DMS53 (cell line): ENCODE measurements at regions not wholly inside any gene's neighbourhood (a gene's known extent, or its start where the extent isn't known, plus 50 kb on each side); places are given as distances from the start of the nearest gene placed in this dataset.

Experiments used
- DNase-seq: peaks from one replicate; lab custom pipeline; 2025; lab: John Stamatoyannopoulos, UW

GRCh38 chr3:159532577-159532976 is 456.1 kb upstream of the IL12A start:
- peak; percentile 39 for DNase-seq

- no peak for DNase-seq
Observed at GRCh38 chr3:159534496-159534895, 454.1 kb upstream of the IL12A start.

- DNase-seq, result peak; percentile 41
Observed at GRCh38 chr3:159536876-159537275, 451.8 kb upstream of the IL12A start.

- DNase-seq, result peak; percentile 1
Observed at GRCh38 chr3:159538507-159538906, 450.1 kb upstream of the IL12A start.

GRCh38 chr3:159540882-159541495 is 447.6 kb upstream of the IL12A start:
- no peak for DNase-seq

GRCh38 chr3:159548675-159549335 is 439.8 kb upstream of the IL12A start:
- no peak for DNase-seq

GRCh38 chr3:159555205-159555604 is 433.4 kb upstream of the IL12A start:
- DNase-seq, result no peak

GRCh38 chr3:159559771-159560170 is 428.9 kb upstream of the IL12A start:
- DNase-seq, result no peak

GRCh38 chr3:159560214-159560979 is 428.2 kb upstream of the IL12A start:
- no peak for DNase-seq

- DNase-seq, result peak; percentile 2
Observed at GRCh38 chr3:159565313-159565712, 423.3 kb upstream of the IL12A start.

- no peak for DNase-seq
Observed at GRCh38 chr3:159583662-159584061, 405.0 kb upstream of the IL12A start.

- no peak for DNase-seq
Observed at GRCh38 chr3:159584421-159584820, 404.2 kb upstream of the IL12A start.

GRCh38 chr3:159586571-159587202 is 401.9 kb upstream of the IL12A start:
- peak; percentile 69 for DNase-seq

GRCh38 chr3:159593927-159594605 is 394.6 kb upstream of the IL12A start:
- peak; percentile 1 for DNase-seq

GRCh38 chr3:159600291-159600690 is 388.3 kb upstream of the IL12A start:
- DNase-seq, result no peak

GRCh38 chr3:159604151-159604581 is 384.5 kb upstream of the IL12A start:
- DNase-seq, result peak; percentile 10

GRCh38 chr3:159605101-159605500 is 383.5 kb upstream of the IL12A start:
- DNase-seq, result no peak

- no peak for DNase-seq
Observed at GRCh38 chr3:159605776-159606175, 382.9 kb upstream of the IL12A start.

- no peak for DNase-seq
Observed at GRCh38 chr3:159607856-159608255, 380.8 kb upstream of the IL12A start.

- DNase-seq, result no peak
Observed at GRCh38 chr3:159608311-159608710, 380.3 kb upstream of the IL12A start.

GRCh38 chr3:159609625-159610024 is 379.0 kb upstream of the IL12A start:
- DNase-seq, result no peak

- DNase-seq, result peak; percentile 58
Observed at GRCh38 chr3:159616234-159616825, 372.3 kb upstream of the IL12A start.
